GM10266 (cell line): ENCODE measurements at regions not wholly inside any gene's neighbourhood (a gene's known extent, or its start where the extent isn't known, plus 50 kb on each side); places are given as distances from the start of the nearest gene placed in this dataset.

Source experiments
- DNase-seq: peaks from one replicate; pipeline ENCODE4 v3.0.0; 2012; ENCODE audit errors: extremely low spot score
- TF ChIP-seq, protein P1 (sequence below): IDR thresholded peaks from 2 replicates; pipeline ENCODE4 v1.5.1; 2012; ENCODE audit warnings: mild to moderate bottlenecking, low read depth; ENCODE audit not compliant: control insufficient read depth, insufficient read depth; ENCODE audit errors: missing control alignments

DNA sequence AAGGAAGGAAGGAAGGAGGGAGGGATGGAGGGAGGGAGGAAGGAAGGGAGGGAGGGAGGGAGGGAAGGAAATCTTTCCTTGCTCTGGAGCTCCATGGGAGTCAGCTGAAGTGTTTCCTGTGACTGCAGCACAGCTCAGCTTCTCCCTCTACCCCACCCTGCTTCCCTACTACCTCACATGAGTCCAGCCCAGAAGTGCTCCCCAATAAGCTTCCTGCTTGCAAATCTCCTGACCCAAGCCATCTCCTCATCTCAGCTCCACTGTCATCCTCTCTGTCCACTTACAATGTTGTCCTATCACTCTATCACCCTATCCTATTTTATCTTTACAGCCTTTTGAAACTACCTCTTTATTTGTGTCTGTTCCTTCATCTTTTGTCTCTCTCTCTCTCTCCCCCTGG is 52.9 kb upstream of the SSBP3 start:
- DNase-seq = no peak
- TF ChIP-seq, protein P1, sequence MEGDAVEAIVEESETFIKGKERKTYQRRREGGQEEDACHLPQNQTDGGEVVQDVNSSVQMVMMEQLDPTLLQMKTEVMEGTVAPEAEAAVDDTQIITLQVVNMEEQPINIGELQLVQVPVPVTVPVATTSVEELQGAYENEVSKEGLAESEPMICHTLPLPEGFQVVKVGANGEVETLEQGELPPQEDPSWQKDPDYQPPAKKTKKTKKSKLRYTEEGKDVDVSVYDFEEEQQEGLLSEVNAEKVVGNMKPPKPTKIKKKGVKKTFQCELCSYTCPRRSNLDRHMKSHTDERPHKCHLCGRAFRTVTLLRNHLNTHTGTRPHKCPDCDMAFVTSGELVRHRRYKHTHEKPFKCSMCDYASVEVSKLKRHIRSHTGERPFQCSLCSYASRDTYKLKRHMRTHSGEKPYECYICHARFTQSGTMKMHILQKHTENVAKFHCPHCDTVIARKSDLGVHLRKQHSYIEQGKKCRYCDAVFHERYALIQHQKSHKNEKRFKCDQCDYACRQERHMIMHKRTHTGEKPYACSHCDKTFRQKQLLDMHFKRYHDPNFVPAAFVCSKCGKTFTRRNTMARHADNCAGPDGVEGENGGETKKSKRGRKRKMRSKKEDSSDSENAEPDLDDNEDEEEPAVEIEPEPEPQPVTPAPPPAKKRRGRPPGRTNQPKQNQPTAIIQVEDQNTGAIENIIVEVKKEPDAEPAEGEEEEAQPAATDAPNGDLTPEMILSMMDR = no peak

DNA sequence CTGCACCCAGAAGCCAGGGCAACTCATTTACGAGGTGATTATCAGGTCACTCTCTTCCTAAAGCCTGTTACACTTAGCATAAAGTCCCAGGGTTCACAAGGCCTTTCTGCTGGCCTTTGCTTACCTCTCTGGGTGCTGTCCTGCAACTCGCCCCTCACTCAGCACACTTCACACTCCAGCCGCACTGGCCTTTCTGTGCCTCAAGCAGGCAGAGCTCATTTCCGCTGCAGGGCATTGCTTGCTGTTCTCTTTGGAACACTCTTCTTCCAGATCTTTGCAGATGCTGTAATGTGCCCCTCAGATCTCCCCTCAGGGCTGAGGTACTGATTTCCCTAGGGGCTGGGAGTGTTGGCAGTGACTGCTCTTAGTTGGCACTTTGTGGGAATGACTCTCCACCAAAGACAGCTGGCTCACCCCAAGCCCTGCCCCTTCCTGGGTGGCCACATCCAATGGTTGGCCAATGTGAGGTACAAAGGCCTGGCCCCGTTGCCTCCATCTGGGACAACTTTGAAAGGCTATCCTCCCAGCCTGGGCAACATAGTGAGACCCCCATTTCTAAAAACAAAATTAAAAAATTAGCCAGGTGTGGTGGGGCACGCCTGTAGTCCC is 50.8 kb upstream of the SSBP3 start:
- TF ChIP-seq, protein P1 = no peak
- DNase-seq = no peak

GRCh38 chr1:54456361-54456760 is 50.2 kb upstream of the SSBP3 start:
- no peak for DNase-seq
- TF ChIP-seq, protein P1 = no peak
